Thyroid gland (tissue), 4 donors: ENCODE measurements at regions not wholly inside any gene's neighbourhood (a gene's known extent, or its start where the extent isn't known, plus 50 kb on each side); places are given as distances from the start of the nearest gene placed in this dataset.

Experiments used
- DNase-seq, 2 donors: peaks; one replicate each; pipeline ENCODE4 v3.0.0-alpha.2; 2019
- H3K27ac ChIP-seq, 3 donors: fragments of 200-600 bp; sonication (generic); 1 replicate in 2 of 3; 2 replicates in 1 of 3; pipeline ENCODE4 v1.5.1; 2016 to 2019; ENCODE audit warnings: mild to moderate bottlenecking in 1 of 3, moderate library complexity in 1 of 3
- H3K27me3 ChIP-seq: fragments of 200-600 bp; sonication (generic); one replicate; pipeline ENCODE4 v1.5.1; 2019
- H3K36me3 ChIP-seq, 2 donors: fragments of 200-600 bp; sonication (generic); one replicate each; pipeline ENCODE4 v1.5.1; 2016 to 2019
- H3K4me1 ChIP-seq, 2 donors: fragments of 200-600 bp; sonication (generic); one replicate each; pipeline ENCODE4 v1.5.1; 2017 to 2019
- H3K4me3 ChIP-seq, 3 donors: fragments of 200-600 bp; sonication (generic); replicated peaks in 1 of 3; 1 replicate in 2 of 3; 2 replicates in 1 of 3; pipeline ENCODE4 v1.5.1; 2016; ENCODE audit warnings: mild to moderate bottlenecking in 1 of 3
- H3K9me3 ChIP-seq: fragments of 200-600 bp; sonication (generic); one replicate; pipeline ENCODE4 v1.5.1; 2017
- CTCF ChIP-seq, 6 experiments: fragments of 200-600 bp in 3 of 6; fragments of 450-650 bp in 3 of 6; sonication (generic) in 3 of 6; IDR thresholded peaks; one replicate each; pipeline ENCODE4 v1.5.1; 2016 to 2019; ENCODE audit warnings: antibody characterized with exemption in 6 of 6, mild to moderate bottlenecking in 2 of 6, inconsistent platforms in 1 of 6, moderate library complexity in 1 of 6
- POLR2A ChIP-seq, 2 donors: fragments of 450-650 bp; IDR thresholded peaks; one replicate each; pipeline ENCODE4 v1.6.1; 2017; ENCODE audit warnings: antibody characterized with exemption in 2 of 2, mild to moderate bottlenecking in 2 of 2, moderate library complexity in 1 of 2
- WGBS, 2 donors: methylation state at CpG; one replicate each; pipeline ENCODE4 v1.1.5; 2017; 5-methylcytosine and 5-hydroxymethylcytosine counted together
- intact Hi-C: fragments of 100-400 bp; cut with DNase I; formaldehyde crosslinking; loops from one replicate; pipeline ENCODE4 v1.15.1; 2023

GRCh38 chr5:12246036-12246435, 341.8 kb upstream of the CTNND2 start:
- intact Hi-C loops, result no loop called here
- WGBS, 2 donors, result 66 to 79% methylated on average over 5 of the region's 5 CpGs
- H3K27me3 ChIP-seq, result no peaks in the 10 kb centered on the region

GRCh38 chr5:12245429-12245828, 341.2 kb upstream of the CTNND2 start:
- no peaks in the 10 kb centered on the region for H3K36me3 ChIP-seq
- WGBS, 2 donors, result 85 to 97% methylated on average over 3 of the region's 3 CpGs
- H3K27ac ChIP-seq, result no peak overlapping the region
- intact Hi-C loops, result no loop called here
- no peak overlapping the region for H3K4me3 ChIP-seq
- no peaks in the 10 kb centered on the region for H3K27me3 ChIP-seq
- H3K4me1 ChIP-seq, result no peaks in the 10 kb centered on the region
- H3K9me3 ChIP-seq, result no peaks in the 10 kb centered on the region
- no peak for DNase-seq
- no peak for TF ChIP-seq POLR2A (IDR thresholded peaks at IDR 0.05)
- no peak for TF ChIP-seq CTCF (IDR thresholded peaks at IDR 0.05)

More at GRCh38 chr5:12246036-12246435, 341.8 kb upstream of the CTNND2 start:
- TF ChIP-seq CTCF (IDR thresholded peaks at IDR 0.05) (no peak), POLR2A (IDR thresholded peaks at IDR 0.05) (no peak)
- H3K4me3 ChIP-seq, result no peak overlapping the region
- H3K27ac ChIP-seq, result no peak overlapping the region
- H3K4me1 ChIP-seq, result no peaks in the 10 kb centered on the region
- no peaks in the 10 kb centered on the region for H3K36me3 ChIP-seq
- DNase-seq, result no peak
- no peaks in the 10 kb centered on the region for H3K9me3 ChIP-seq

- Histone ChIP-seq H3K9me3 (no peaks in the 10 kb centered on the region), H3K4me3 (no peak overlapping the region), H3K4me1 (no peaks in the 10 kb centered on the region), H3K36me3 (no peaks in the 10 kb centered on the region), H3K27ac (no peak overlapping the region), H3K27me3 (no peaks in the 10 kb centered on the region)
- intact Hi-C loops, result no loop called here
- DNase-seq, result no peak
- 83 to 84% methylated on average over 9 of the region's 9 CpGs for WGBS, 2 donors
- TF ChIP-seq CTCF (IDR thresholded peaks at IDR 0.05) (no peak), POLR2A (IDR thresholded peaks at IDR 0.05) (no peak)
Observed at GRCh38 chr5:12242950-12243888, 339.0 kb upstream of the CTNND2 start.

- WGBS, 2 donors, result 46 to 51% methylated on average over 6 of the region's 6 CpGs
- H3K4me1 ChIP-seq, result no peaks in the 10 kb centered on the region
- no peaks in the 10 kb centered on the region for H3K9me3 ChIP-seq
- no peaks in the 10 kb centered on the region for H3K36me3 ChIP-seq
- no peak overlapping the region for H3K4me3 ChIP-seq
- intact Hi-C loops, result no loop called here
- TF ChIP-seq CTCF (IDR thresholded peaks at IDR 0.05), result no peak
- TF ChIP-seq POLR2A (IDR thresholded peaks at IDR 0.05), result no peak
- H3K27ac ChIP-seq, result no peak overlapping the region
- no peaks in the 10 kb centered on the region for H3K27me3 ChIP-seq
- DNase-seq, result no peak
Observed at GRCh38 chr5:12237837-12238575, 333.8 kb upstream of the CTNND2 start.

- 85 to 88% methylated on average over 9 of the region's 9 CpGs for WGBS, 2 donors
- no peak for DNase-seq
- TF ChIP-seq POLR2A (IDR thresholded peaks at IDR 0.05), result no peak
- TF ChIP-seq CTCF (IDR thresholded peaks at IDR 0.05), result no peak
- Histone ChIP-seq H3K36me3 (no peaks in the 10 kb centered on the region), H3K4me3 (no peak overlapping the region), H3K9me3 (no peaks in the 10 kb centered on the region), H3K27ac (no peak overlapping the region), H3K4me1 (no peaks in the 10 kb centered on the region), H3K27me3 (no peaks in the 10 kb centered on the region)
- intact Hi-C loops, result no loop called here
Observed at GRCh38 chr5:12230659-12231058, 326.4 kb upstream of the CTNND2 start.
